A673 (cell line): ENCODE measurements at regions not wholly inside any gene's neighbourhood (a gene's known extent, or its start where the extent isn't known, plus 50 kb on each side); places are given as distances from the start of the nearest gene placed in this dataset.

Source experiments
- BruUV-seq: library from RNA; stranded (reverse); fragments of 400-500 nt; replicated peaks from 2 replicates; lab custom pipeline; 2021; lab: Mats Ljungman, UMichigan
- CTCF ChIA-PET: fragments of 300-600 bp; sonication (Branson Sonifier 250); formaldehyde crosslinking; loops from one replicate; lab custom pipeline; 2022; ENCODE audit warnings: antibody characterized with exemption; lab: Charles Lee
- POLR2A ChIA-PET: fragments of 300-600 bp; sonication (Branson Sonifier 250); formaldehyde crosslinking; loops from one replicate; lab custom pipeline; 2022; ENCODE audit warnings: antibody characterized with exemption; ENCODE audit not compliant: low non-redundant PET; lab: Charles Lee
- DNase-seq: peaks from one replicate; pipeline ENCODE4 v3.0.0-alpha.2; 2015; ENCODE audit warnings: low spot score
- H3K27ac ChIP-seq: fragments of 200-600 bp; sonication (generic); 2 replicates; pipeline ENCODE4 v1.5.1; 2016; ENCODE audit warnings: mixed run types, low read depth, mild to moderate bottlenecking, mixed read lengths, antibody characterized with exemption, low read length; ENCODE audit not compliant: poor library complexity, severe bottlenecking
- H3K27me3 ChIP-seq: fragments of 200-600 bp; sonication (generic); replicated peaks from 2 replicates; pipeline ENCODE4 v1.6.1; 2017; ENCODE audit warnings: mixed run types, low read depth, mild to moderate bottlenecking, mixed read lengths, antibody characterized with exemption, low read length; ENCODE audit not compliant: insufficient read depth, poor library complexity
- H3K36me3 ChIP-seq: fragments of 200-600 bp; sonication (generic); 2 replicates; pipeline ENCODE4 v1.6.1; 2016; ENCODE audit warnings: mixed run types, mild to moderate bottlenecking, mixed read lengths, antibody characterized with exemption, low read length; ENCODE audit not compliant: insufficient read depth, poor library complexity, severe bottlenecking
- H3K4me1 ChIP-seq: fragments of 200-600 bp; sonication (generic); 2 replicates; pipeline ENCODE4 v1.6.1; 2017; ENCODE audit warnings: mixed run types, mild to moderate bottlenecking, mixed read lengths, antibody characterized with exemption, low read length; ENCODE audit not compliant: insufficient read depth, poor library complexity, severe bottlenecking
- H3K4me3 ChIP-seq: fragments of 200-600 bp; sonication (generic); 2 replicates; pipeline ENCODE4 v1.5.1; 2016; ENCODE audit warnings: low read depth, mixed run types, mild to moderate bottlenecking, mixed read lengths, low read length; ENCODE audit not compliant: poor library complexity, severe bottlenecking
- H3K9me3 ChIP-seq: fragments of 200-600 bp; sonication (generic); 2 replicates; pipeline ENCODE4 v1.6.1; 2016; ENCODE audit warnings: mixed run types, low read depth, mild to moderate bottlenecking, mixed read lengths, antibody characterized with exemption, low read length; ENCODE audit not compliant: poor library complexity, severe bottlenecking
- CTCF ChIP-seq: fragments of 300-800, 200-600 bp; sonication (generic); conservative IDR thresholded peaks from 2 replicates; pipeline ENCODE4 v1.5.1; 2017; ENCODE audit warnings: low read depth, mild to moderate bottlenecking, antibody characterized with exemption, low read length, moderate library complexity, mixed read lengths
- EZH2 ChIP-seq: fragments of 200-600 bp; sonication (generic); IDR thresholded peaks from 2 replicates; pipeline ENCODE4 v1.6.1; 2017; ENCODE audit warnings: borderline replicate concordance, low read depth, mild to moderate bottlenecking, mixed read lengths, antibody characterized with exemption, low read length; ENCODE audit not compliant: poor library complexity, severe bottlenecking
- intact Hi-C: fragments of 100-400 bp; cut with micrococcal nuclease; formaldehyde crosslinking; loops from one replicate; pipeline ENCODE4 v1.10.0; 2022; ENCODE audit not compliant: unreplicated experiment

GRCh38 chr5:90134381-90134780, 275.2 kb downstream of the CETN3 start:
- ChIA-PET CTCF (no interaction called here), POLR2A (no interaction called here)
- no peaks in the 10 kb centered on the region for H3K4me1 ChIP-seq
- H3K27ac ChIP-seq, result no peak overlapping the region
- intact Hi-C loops, result no loop called here
- no peak for DNase-seq
- no peaks in the 10 kb centered on the region for H3K9me3 ChIP-seq
- H3K4me3 ChIP-seq, result no peak overlapping the region
- TF ChIP-seq EZH2, result no peak
- TF ChIP-seq CTCF, result no peak
- H3K27me3 ChIP-seq, result no peaks in the 10 kb centered on the region
- BruUV-seq, result no TSS peak
- no peaks in the 10 kb centered on the region for H3K36me3 ChIP-seq

- BruUV-seq, result no TSS peak
- no peak overlapping the region for H3K4me3 ChIP-seq
- ChIA-PET CTCF (no interaction called here), POLR2A (no interaction called here)
- H3K4me1 ChIP-seq, result no peaks in the 10 kb centered on the region
- DNase-seq, result no peak
- H3K9me3 ChIP-seq, result no peaks in the 10 kb centered on the region
- intact Hi-C loops, result no loop called here
- H3K27me3 ChIP-seq, result no peaks in the 10 kb centered on the region
- no peak overlapping the region for H3K27ac ChIP-seq
- TF ChIP-seq EZH2, result no peak
- TF ChIP-seq CTCF, result no peak
- H3K36me3 ChIP-seq, result no peaks in the 10 kb centered on the region
Observed at GRCh38 chr5:90133941-90134340, 275.6 kb downstream of the CETN3 start.

GRCh38 chr5:90131383-90132133, 278.0 kb downstream of the CETN3 start:
- H3K9me3 ChIP-seq, result no peaks in the 10 kb centered on the region

More at GRCh38 chr5:90131383-90132133, 278.0 kb downstream of the CETN3 start:
- Histone ChIP-seq H3K4me3 (no peak overlapping the region), H3K4me1 (no peaks in the 10 kb centered on the region), H3K27me3 (no peaks in the 10 kb centered on the region), H3K36me3 (no peaks in the 10 kb centered on the region), H3K27ac (no peak overlapping the region)
- POLR2A ChIA-PET, result no interaction called here
- no peak for TF ChIP-seq EZH2
- no peak for TF ChIP-seq CTCF
- intact Hi-C loops, result no loop called here
- CTCF ChIA-PET, result no interaction called here
- no TSS peak for BruUV-seq
- DNase-seq, result no peak
